GM10266 (cell line): ENCODE measurements at regions not wholly inside any gene's neighbourhood (a gene's known extent, or its start where the extent isn't known, plus 50 kb on each side); places are given as distances from the start of the nearest gene placed in this dataset.

Experiments used
- DNase-seq: peaks from one replicate; pipeline ENCODE4 v3.0.0; 2012; ENCODE audit errors: extremely low spot score
- TF ChIP-seq, protein P1 (sequence below): IDR thresholded peaks from 2 replicates; pipeline ENCODE4 v1.5.1; 2012; ENCODE audit warnings: mild to moderate bottlenecking, low read depth; ENCODE audit not compliant: control insufficient read depth, insufficient read depth; ENCODE audit errors: missing control alignments

DNA sequence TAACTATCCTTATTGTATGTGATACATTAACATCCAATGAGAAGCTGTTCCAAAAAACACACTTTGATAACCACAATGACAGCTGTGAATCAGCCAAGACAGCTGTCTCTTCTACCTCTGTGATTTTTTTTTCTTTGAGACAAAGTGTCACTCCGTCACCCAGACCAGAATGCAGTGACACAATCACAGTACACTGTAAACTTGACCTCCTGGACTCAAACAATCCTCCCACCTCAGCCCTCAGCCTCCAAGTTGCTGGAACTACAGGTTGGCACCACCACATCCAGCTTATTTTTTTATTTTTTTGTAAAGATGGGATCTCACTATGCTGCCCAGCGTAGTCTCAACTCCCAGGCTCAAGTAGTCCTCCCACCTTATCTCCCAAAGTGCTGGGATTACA lies 73.5 kb upstream of the TMCO5A start:
- TF ChIP-seq, protein P1, sequence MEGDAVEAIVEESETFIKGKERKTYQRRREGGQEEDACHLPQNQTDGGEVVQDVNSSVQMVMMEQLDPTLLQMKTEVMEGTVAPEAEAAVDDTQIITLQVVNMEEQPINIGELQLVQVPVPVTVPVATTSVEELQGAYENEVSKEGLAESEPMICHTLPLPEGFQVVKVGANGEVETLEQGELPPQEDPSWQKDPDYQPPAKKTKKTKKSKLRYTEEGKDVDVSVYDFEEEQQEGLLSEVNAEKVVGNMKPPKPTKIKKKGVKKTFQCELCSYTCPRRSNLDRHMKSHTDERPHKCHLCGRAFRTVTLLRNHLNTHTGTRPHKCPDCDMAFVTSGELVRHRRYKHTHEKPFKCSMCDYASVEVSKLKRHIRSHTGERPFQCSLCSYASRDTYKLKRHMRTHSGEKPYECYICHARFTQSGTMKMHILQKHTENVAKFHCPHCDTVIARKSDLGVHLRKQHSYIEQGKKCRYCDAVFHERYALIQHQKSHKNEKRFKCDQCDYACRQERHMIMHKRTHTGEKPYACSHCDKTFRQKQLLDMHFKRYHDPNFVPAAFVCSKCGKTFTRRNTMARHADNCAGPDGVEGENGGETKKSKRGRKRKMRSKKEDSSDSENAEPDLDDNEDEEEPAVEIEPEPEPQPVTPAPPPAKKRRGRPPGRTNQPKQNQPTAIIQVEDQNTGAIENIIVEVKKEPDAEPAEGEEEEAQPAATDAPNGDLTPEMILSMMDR: no peak
- DNase-seq: no peak

DNA sequence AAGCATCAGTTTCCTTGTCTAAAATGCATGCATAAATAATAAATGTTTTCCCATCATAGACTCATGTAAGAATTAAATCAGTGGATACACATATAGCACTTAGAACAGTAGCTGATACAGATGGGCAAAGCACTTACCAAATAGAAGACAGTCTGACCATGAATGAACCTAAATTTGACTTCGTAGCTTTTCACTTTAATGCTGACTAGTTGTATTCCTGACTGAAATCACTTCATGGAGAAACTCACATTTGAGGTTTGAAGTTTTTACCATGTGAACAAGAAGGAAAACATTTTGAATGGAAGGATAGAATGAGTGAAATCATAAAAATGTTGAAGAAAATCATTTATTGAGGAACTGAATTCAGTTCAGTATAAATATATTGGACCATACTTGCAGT lies 68.8 kb upstream of the TMCO5A start:
- no peak for DNase-seq
- TF ChIP-seq, protein P1: no peak

DNA sequence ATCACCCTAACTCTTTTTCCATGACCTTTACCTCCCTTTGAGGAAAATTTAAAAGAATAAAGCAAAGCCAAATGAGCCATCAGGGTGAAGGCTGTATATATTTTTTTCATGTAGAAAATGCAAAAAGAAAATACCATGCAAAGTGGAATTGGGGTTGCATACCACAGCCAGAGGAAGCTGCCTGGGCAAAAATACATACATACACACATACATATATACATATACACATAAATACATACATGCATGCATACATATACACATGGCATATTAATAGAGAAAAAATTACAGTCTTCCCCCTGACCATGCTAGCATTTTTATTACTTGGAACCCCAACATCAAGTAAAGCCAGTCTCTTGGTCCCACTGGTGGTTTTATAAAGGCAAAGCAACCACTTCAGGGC lies 63.7 kb upstream of the TMCO5A start:
- TF ChIP-seq, protein P1: no peak

DNA sequence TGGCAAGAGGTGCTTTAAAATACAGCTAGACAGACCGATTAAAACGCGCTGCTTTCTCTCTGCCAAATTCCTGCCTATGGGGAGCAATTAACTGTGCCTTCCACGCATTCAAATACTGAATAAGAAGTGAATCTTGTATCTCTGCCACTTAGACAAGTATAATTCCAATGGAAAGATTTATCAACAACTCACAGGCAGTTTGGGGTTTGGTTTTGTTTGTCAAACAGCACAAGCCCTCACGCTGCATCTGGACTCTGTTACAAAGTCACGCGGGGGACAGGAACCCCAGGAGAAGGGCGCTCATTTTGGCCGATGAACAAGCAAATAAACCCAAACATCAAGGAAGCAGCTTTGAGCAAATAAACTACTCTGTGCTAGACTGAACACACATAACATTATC lies 61.8 kb upstream of the TMCO5A start:
- DNase-seq: no peak
- TF ChIP-seq, protein P1: no peak

More for the DNA sequence above, 63.7 kb upstream of the TMCO5A start:
- no peak for DNase-seq

DNA sequence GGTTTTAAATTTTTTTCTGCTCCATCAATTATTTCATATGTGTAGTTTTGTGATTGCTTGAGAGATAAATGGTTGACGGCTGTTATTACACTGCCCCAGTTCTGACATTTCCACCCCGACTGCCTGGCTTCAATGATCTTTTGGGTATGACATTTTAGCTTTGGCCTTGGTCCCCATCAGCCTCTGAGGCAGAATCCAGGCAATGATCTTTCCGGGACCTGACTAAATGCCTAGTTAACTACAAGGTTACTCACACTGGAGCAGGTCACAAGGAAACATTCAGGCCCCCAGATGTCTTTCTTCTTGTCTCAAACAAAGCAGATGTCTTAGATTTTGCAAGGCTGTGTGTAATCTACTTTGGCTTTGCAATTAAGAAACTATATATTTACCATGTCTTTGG lies 61.1 kb upstream of the TMCO5A start:
- TF ChIP-seq, protein P1: no peak
- no peak for DNase-seq

DNA sequence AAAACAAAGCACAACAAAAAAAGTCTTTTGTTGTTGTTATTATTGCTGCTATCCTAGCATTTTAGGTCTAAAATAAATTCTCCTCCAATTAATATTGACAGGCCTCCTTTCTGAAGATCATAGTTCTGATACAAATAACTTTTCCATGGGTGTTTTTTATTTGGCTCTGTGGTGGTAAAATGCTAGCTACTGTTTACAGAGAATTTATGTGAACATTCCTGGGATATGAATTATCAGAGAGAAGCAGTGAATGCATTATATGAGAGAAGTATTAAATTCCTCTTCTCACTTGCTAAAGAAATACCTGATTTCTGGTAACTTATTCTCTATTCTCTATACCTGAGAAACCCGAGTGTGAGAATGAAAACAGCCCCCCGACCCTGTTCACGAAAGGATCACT lies 57.5 kb upstream of the TMCO5A start:
- TF ChIP-seq, protein P1: no peak
- no peak for DNase-seq

DNA sequence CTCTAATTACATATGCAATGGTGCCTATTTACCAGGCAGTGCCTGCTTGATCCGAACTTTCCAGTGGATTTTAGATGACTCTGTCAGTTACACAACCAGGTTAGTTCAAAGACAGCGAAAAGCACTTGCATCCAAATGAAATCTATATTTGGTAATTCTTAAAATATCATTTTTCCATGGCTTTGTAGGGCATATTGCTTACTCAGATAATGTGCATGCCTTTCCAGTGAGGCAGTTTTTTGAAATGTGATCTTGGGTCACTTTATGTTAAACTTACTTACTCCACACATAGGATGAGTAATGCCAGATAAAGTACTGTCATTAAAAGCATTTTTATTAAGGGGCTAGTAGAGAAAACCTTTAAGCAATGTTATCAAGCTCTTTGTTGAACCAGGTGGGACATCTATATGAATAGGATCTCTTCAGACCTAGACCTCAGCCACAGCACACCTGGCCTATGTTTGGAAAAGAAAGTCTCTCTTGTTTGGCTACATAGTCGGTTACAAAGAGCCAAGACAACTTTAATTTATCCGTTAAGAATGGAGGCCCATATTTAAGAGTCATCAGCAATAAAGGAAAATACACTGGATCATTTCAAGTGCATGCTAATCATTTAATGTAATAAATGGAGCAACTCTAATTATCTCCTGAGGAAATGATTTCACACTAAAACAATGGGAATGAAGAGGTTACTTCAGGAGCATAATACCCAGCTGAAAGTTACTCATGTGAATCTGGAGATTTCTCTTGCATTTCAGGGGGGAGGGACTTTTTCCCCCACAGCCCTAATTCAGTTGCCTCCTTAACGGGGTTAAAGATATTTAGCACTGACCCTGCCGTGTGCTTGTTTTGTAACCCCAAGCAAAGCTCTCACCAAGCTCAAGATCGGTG lies 56.3 kb upstream of the TMCO5A start:
- TF ChIP-seq, protein P1: no peak
- DNase-seq: no peak
